ENCODE measurements at regions not wholly inside any gene's neighbourhood (a gene's known extent, or its start where the extent isn't known, plus 50 kb on each side); places are given as distances from the start of the nearest gene placed in this dataset.

- no peak overlapping the region for H3K27ac ChIP-seq (ENCODE audit: low read depth in 1 of 2, low read length in 1 of 2)
- 8% methylated on average over 3 of the region's 3 CpGs for whole genome bisulfite sequencing
- no peaks in the 10 kb centered on the region for H3K36me3 ChIP-seq (ENCODE audit: control insufficient read depth in 2 of 2, insufficient read depth in 2 of 2, low read length in 1 of 2)
- no peaks in the 10 kb centered on the region for H3K4me1 ChIP-seq (ENCODE audit: control insufficient read depth in 2 of 2, insufficient read depth in 2 of 2, low read length in 2 of 2)
- no peaks in the 10 kb centered on the region for H3K27me3 ChIP-seq (ENCODE audit: control insufficient read depth in 2 of 2, insufficient read depth in 1 of 2, low read length in 1 of 2)
- H3K9me3 ChIP-seq (ENCODE audit: control insufficient read depth in 2 of 2, insufficient read depth in 1 of 2, low read length in 1 of 2), result no peaks in the 10 kb centered on the region
- no peak for DNase-seq (ENCODE audit: low read depth in 6 of 9, low spot score in 9 of 9)
- no peak overlapping the region for H3K4me3 ChIP-seq (ENCODE audit: low read length in 2 of 2)
These were observed 454.3 kb downstream of the PCDH17 start for GRCh38 chr13:58085819-58086218.

- Histone ChIP-seq H3K4me3 (ENCODE audit: low read length in 2 of 2) (no peak overlapping the region), H3K27me3 (ENCODE audit: control insufficient read depth in 2 of 2, insufficient read depth in 1 of 2, low read length in 1 of 2) (no peaks in the 10 kb centered on the region), H3K36me3 (ENCODE audit: control insufficient read depth in 2 of 2, insufficient read depth in 2 of 2, low read length in 1 of 2) (no peaks in the 10 kb centered on the region), H3K27ac (ENCODE audit: low read depth in 1 of 2, low read length in 1 of 2) (no peak overlapping the region), H3K4me1 (ENCODE audit: control insufficient read depth in 2 of 2, insufficient read depth in 2 of 2, low read length in 2 of 2) (no peaks in the 10 kb centered on the region), H3K9me3 (ENCODE audit: control insufficient read depth in 2 of 2, insufficient read depth in 1 of 2, low read length in 1 of 2) (no peaks in the 10 kb centered on the region)
- no peak for DNase-seq (ENCODE audit: low read depth in 6 of 9, low spot score in 9 of 9)
These were observed 456.0 kb downstream of the PCDH17 start for GRCh38 chr13:58087566-58087965.

- Histone ChIP-seq H3K27ac (ENCODE audit: low read depth in 1 of 2, low read length in 1 of 2) (no peak overlapping the region), H3K4me1 (ENCODE audit: control insufficient read depth in 2 of 2, insufficient read depth in 2 of 2, low read length in 2 of 2) (no peaks in the 10 kb centered on the region), H3K27me3 (ENCODE audit: control insufficient read depth in 2 of 2, insufficient read depth in 1 of 2, low read length in 1 of 2) (no peaks in the 10 kb centered on the region), H3K4me3 (ENCODE audit: low read length in 2 of 2) (no peak overlapping the region), H3K36me3 (ENCODE audit: control insufficient read depth in 2 of 2, insufficient read depth in 2 of 2, low read length in 1 of 2) (no peaks in the 10 kb centered on the region), H3K9me3 (ENCODE audit: control insufficient read depth in 2 of 2, insufficient read depth in 1 of 2, low read length in 1 of 2) (no peaks in the 10 kb centered on the region)
- no peak for DNase-seq (ENCODE audit: low read depth in 6 of 9, low spot score in 9 of 9)
These were observed 461.9 kb downstream of the PCDH17 start for GRCh38 chr13:58093394-58093793.

GRCh38 chr13:58097831-58098230, 466.3 kb downstream of the PCDH17 start:
- Histone ChIP-seq H3K9me3 (ENCODE audit: control insufficient read depth in 2 of 2, insufficient read depth in 1 of 2, low read length in 1 of 2) (no peaks in the 10 kb centered on the region), H3K27me3 (ENCODE audit: control insufficient read depth in 2 of 2, insufficient read depth in 1 of 2, low read length in 1 of 2) (no peaks in the 10 kb centered on the region), H3K4me1 (ENCODE audit: control insufficient read depth in 2 of 2, insufficient read depth in 2 of 2, low read length in 2 of 2) (no peaks in the 10 kb centered on the region), H3K27ac (ENCODE audit: low read depth in 1 of 2, low read length in 1 of 2) (no peak overlapping the region), H3K4me3 (ENCODE audit: low read length in 2 of 2) (no peak overlapping the region), H3K36me3 (ENCODE audit: control insufficient read depth in 2 of 2, insufficient read depth in 2 of 2, low read length in 1 of 2) (no peaks in the 10 kb centered on the region)
- DNase-seq (ENCODE audit: low read depth in 6 of 9, low spot score in 9 of 9), result no peak
- WGBS, result 75% methylated on average over 1 of the region's 1 CpG

- no peak overlapping the region for H3K27ac ChIP-seq (ENCODE audit: low read depth in 1 of 2, low read length in 1 of 2)
- H3K27me3 ChIP-seq (ENCODE audit: control insufficient read depth in 2 of 2, insufficient read depth in 1 of 2, low read length in 1 of 2), result no peaks in the 10 kb centered on the region
- 31% methylated on average over 1 of the region's 1 CpG for WGBS
- DNase-seq (ENCODE audit: low read depth in 6 of 9, low spot score in 9 of 9), result no peak
- H3K9me3 ChIP-seq (ENCODE audit: control insufficient read depth in 2 of 2, insufficient read depth in 1 of 2, low read length in 1 of 2), result no peaks in the 10 kb centered on the region
- H3K4me1 ChIP-seq (ENCODE audit: control insufficient read depth in 2 of 2, insufficient read depth in 2 of 2, low read length in 2 of 2), result no peaks in the 10 kb centered on the region
- H3K36me3 ChIP-seq (ENCODE audit: control insufficient read depth in 2 of 2, insufficient read depth in 2 of 2, low read length in 1 of 2), result no peaks in the 10 kb centered on the region
- H3K4me3 ChIP-seq (ENCODE audit: low read length in 2 of 2), result no peak overlapping the region
These were observed 487.8 kb downstream of the PCDH17 start for GRCh38 chr13:58119351-58119750.

- no peaks in the 10 kb centered on the region for H3K36me3 ChIP-seq (ENCODE audit: control insufficient read depth in 2 of 2, insufficient read depth in 2 of 2, low read length in 1 of 2)
- no peak overlapping the region for H3K27ac ChIP-seq (ENCODE audit: low read depth in 1 of 2, low read length in 1 of 2)
- 89% methylated on average over 2 of the region's 2 CpGs for WGBS
- no peaks in the 10 kb centered on the region for H3K9me3 ChIP-seq (ENCODE audit: control insufficient read depth in 2 of 2, insufficient read depth in 1 of 2, low read length in 1 of 2)
- no peak for DNase-seq (ENCODE audit: low read depth in 6 of 9, low spot score in 9 of 9)
- H3K4me3 ChIP-seq (ENCODE audit: low read length in 2 of 2), result no peak overlapping the region
- H3K27me3 ChIP-seq (ENCODE audit: control insufficient read depth in 2 of 2, insufficient read depth in 1 of 2, low read length in 1 of 2), result no peaks in the 10 kb centered on the region
- no peaks in the 10 kb centered on the region for H3K4me1 ChIP-seq (ENCODE audit: control insufficient read depth in 2 of 2, insufficient read depth in 2 of 2, low read length in 2 of 2)
These were observed 488.3 kb downstream of the PCDH17 start for GRCh38 chr13:58119804-58120203.

- no peaks in the 10 kb centered on the region for H3K36me3 ChIP-seq (ENCODE audit: control insufficient read depth in 2 of 2, insufficient read depth in 2 of 2, low read length in 1 of 2)
- 94% methylated on average over 2 of the region's 2 CpGs for WGBS
These were observed 495.0 kb downstream of the PCDH17 start for GRCh38 chr13:58126496-58126895.

GRCh38 chr13:58134012-58134411, 502.5 kb downstream of the PCDH17 start:
- H3K27ac ChIP-seq (ENCODE audit: low read depth in 1 of 2, low read length in 1 of 2), result no peak overlapping the region
- WGBS, result 94% methylated on average over 3 of the region's 3 CpGs
- no peaks in the 10 kb centered on the region for H3K9me3 ChIP-seq (ENCODE audit: control insufficient read depth in 2 of 2, insufficient read depth in 1 of 2, low read length in 1 of 2)

More at GRCh38 chr13:58126496-58126895, 495.0 kb downstream of the PCDH17 start:
- H3K4me3 ChIP-seq (ENCODE audit: low read length in 2 of 2), result no peak overlapping the region
- no peaks in the 10 kb centered on the region for H3K27me3 ChIP-seq (ENCODE audit: control insufficient read depth in 2 of 2, insufficient read depth in 1 of 2, low read length in 1 of 2)
- no peaks in the 10 kb centered on the region for H3K9me3 ChIP-seq (ENCODE audit: control insufficient read depth in 2 of 2, insufficient read depth in 1 of 2, low read length in 1 of 2)
- H3K4me1 ChIP-seq (ENCODE audit: control insufficient read depth in 2 of 2, insufficient read depth in 2 of 2, low read length in 2 of 2), result no peaks in the 10 kb centered on the region
- DNase-seq (ENCODE audit: low read depth in 6 of 9, low spot score in 9 of 9), result no peak
- no peak overlapping the region for H3K27ac ChIP-seq (ENCODE audit: low read depth in 1 of 2, low read length in 1 of 2)

GRCh38 chr13:58134525-58134924, 503.0 kb downstream of the PCDH17 start:
- Histone ChIP-seq H3K36me3 (ENCODE audit: control insufficient read depth in 2 of 2, insufficient read depth in 2 of 2, low read length in 1 of 2) (no peaks in the 10 kb centered on the region), H3K27me3 (ENCODE audit: control insufficient read depth in 2 of 2, insufficient read depth in 1 of 2, low read length in 1 of 2) (no peaks in the 10 kb centered on the region), H3K9me3 (ENCODE audit: control insufficient read depth in 2 of 2, insufficient read depth in 1 of 2, low read length in 1 of 2) (no peaks in the 10 kb centered on the region), H3K27ac (ENCODE audit: low read depth in 1 of 2, low read length in 1 of 2) (no peak overlapping the region), H3K4me1 (ENCODE audit: control insufficient read depth in 2 of 2, insufficient read depth in 2 of 2, low read length in 2 of 2) (no peaks in the 10 kb centered on the region), H3K4me3 (ENCODE audit: low read length in 2 of 2) (no peak overlapping the region)
- no peak for DNase-seq (ENCODE audit: low read depth in 6 of 9, low spot score in 9 of 9)
- WGBS, result 95% methylated on average over 5 of the region's 5 CpGs

More at GRCh38 chr13:58134012-58134411, 502.5 kb downstream of the PCDH17 start:
- H3K4me1 ChIP-seq (ENCODE audit: control insufficient read depth in 2 of 2, insufficient read depth in 2 of 2, low read length in 2 of 2), result no peaks in the 10 kb centered on the region
- no peaks in the 10 kb centered on the region for H3K27me3 ChIP-seq (ENCODE audit: control insufficient read depth in 2 of 2, insufficient read depth in 1 of 2, low read length in 1 of 2)
- no peaks in the 10 kb centered on the region for H3K36me3 ChIP-seq (ENCODE audit: control insufficient read depth in 2 of 2, insufficient read depth in 2 of 2, low read length in 1 of 2)
- no peak overlapping the region for H3K4me3 ChIP-seq (ENCODE audit: low read length in 2 of 2)
- no peak for DNase-seq (ENCODE audit: low read depth in 6 of 9, low spot score in 9 of 9)

GRCh38 chr13:58142952-58143351, 511.4 kb downstream of the PCDH17 start:
- Histone ChIP-seq H3K27ac (ENCODE audit: low read depth in 1 of 2, low read length in 1 of 2) (no peak overlapping the region), H3K4me3 (ENCODE audit: low read length in 2 of 2) (no peak overlapping the region), H3K9me3 (ENCODE audit: control insufficient read depth in 2 of 2, insufficient read depth in 1 of 2, low read length in 1 of 2) (no peaks in the 10 kb centered on the region), H3K4me1 (ENCODE audit: control insufficient read depth in 2 of 2, insufficient read depth in 2 of 2, low read length in 2 of 2) (no peaks in the 10 kb centered on the region), H3K36me3 (ENCODE audit: control insufficient read depth in 2 of 2, insufficient read depth in 2 of 2, low read length in 1 of 2) (no peaks in the 10 kb centered on the region), H3K27me3 (ENCODE audit: control insufficient read depth in 2 of 2, insufficient read depth in 1 of 2, low read length in 1 of 2) (no peaks in the 10 kb centered on the region)
- 100% methylated on average over 1 of the region's 1 CpG for WGBS
- no peak for DNase-seq (ENCODE audit: low read depth in 6 of 9, low spot score in 9 of 9)

All from thymus (tissue), 11 donors.